GM13977 (cell line): ENCODE measurements at regions not wholly inside any gene's neighbourhood (a gene's known extent, or its start where the extent isn't known, plus 50 kb on each side); places are given as distances from the start of the nearest gene placed in this dataset.

ENCODE experiments used
- DNase-seq: peaks from one replicate; pipeline ENCODE4 v3.0.0; 2012; ENCODE audit warnings: low spot score
- CTCF ChIP-seq: IDR thresholded peaks from 2 replicates; pipeline ENCODE4 v1.5.1; 2012; ENCODE audit warnings: mild to moderate bottlenecking, control low read depth; ENCODE audit not compliant: insufficient read depth; ENCODE audit errors: extremely low read depth, missing control alignments
- in situ Hi-C: fragments of 300-500 bp; cut with MboI; formaldehyde crosslinking; loops from one replicate; pipeline ENCODE4 v1.12.0; 2022; ENCODE audit warnings: low sequenced_read_pairs, low pct_unique_long_range_greater_than_20kb, mixed read lengths, inconsistent platforms; ENCODE audit not compliant: unreplicated experiment

DNA sequence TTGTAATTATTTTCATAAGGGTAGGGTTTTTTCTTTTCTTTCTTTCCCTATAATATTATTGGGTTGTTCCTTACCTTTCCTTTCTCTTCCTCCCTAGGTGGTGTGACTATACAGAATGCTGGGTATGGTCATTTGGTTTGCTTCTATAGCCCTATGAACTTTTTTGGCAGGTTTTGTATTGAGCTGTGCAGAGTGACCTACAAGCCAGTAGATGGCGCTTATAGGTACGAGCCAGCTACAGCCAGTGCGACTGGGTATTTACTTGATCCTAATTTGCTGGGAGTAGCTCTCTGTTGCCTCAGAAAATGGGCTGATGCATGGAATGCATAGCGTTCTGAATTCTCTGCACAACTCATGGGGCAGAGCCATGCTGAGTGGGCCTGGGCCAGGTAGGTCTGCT lies 423.3 kb downstream of the MAGEE1 start:
- in situ Hi-C loops, result no loop called here
- TF ChIP-seq CTCF, result peak; percentile 34
- DNase-seq, result no peak

DNA sequence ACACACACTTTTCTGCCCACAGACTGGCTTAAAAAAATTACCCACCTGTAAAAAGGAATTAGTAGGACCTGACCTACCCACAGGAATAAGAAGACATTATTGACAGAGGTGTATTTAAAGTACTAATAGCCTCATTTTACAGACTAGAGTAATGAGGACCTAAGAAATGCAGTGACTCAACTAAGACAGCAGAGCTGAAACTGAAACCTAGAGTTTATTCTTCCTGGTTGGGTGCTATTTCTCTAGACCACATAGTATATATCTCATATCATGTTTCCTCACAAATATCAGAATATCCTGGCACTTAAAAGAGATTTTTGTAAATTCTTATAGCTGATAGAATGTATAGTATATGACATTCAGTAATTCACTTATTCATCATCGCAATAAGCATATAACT lies 435.0 kb downstream of the MAGEE1 start:
- no peak for DNase-seq
- no peak for TF ChIP-seq CTCF
- in situ Hi-C loops, result no loop called here

GRCh38 chrX:76893930-76894329 lies 466.4 kb downstream of the MAGEE1 start:
- in situ Hi-C loops, result no loop called here
- no peak for TF ChIP-seq CTCF
- DNase-seq, result no peak

DNA sequence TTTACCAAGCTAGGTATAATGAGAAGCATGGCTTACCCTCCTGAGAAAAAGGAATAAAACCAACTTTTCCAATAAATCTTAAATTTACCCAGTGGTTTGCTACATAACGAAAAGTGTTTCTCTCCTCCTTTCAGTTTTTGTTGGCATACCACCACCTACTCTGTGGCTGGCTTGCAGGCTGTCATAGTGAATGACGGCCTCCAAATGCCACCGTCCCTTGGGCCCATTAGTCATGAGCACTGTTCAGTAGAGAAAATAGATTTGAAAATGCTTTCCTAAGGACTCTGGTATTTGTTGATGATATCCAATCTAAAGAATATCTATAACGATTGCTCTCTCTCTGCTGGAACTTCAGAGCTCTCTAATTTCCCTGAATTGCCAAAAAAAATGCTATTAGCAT lies 488.3 kb downstream of the MAGEE1 start:
- DNase-seq, result no peak
- in situ Hi-C loops, result no loop called here
- no peak for TF ChIP-seq CTCF

DNA sequence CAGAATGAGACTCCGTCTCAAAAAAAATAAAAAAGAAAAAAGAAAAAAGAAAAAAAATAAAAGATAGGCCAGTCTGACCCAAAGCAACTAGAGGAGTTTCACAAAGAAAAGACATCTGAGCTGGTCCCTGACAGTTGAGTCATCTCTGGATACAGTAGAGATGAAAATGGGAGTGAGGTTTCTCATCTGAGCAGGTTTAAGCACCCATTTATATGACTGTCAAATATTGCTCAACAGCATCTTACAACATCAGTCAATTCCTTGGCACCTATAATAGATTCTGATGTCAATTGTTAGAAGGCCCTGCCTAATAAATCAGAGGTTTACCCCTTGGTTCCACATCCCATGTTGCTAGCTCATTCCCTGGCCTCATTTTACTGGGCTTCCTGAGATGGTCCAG lies 490.5 kb downstream of the MAGEE1 start:
- no peak for DNase-seq
- in situ Hi-C loops, result no loop called here
- TF ChIP-seq CTCF, result no peak

- no peak for TF ChIP-seq CTCF
- in situ Hi-C loops, result no loop called here
- no peak for DNase-seq
Observed at GRCh38 chrX:76919761-76920160, 492.3 kb downstream of the MAGEE1 start.

DNA sequence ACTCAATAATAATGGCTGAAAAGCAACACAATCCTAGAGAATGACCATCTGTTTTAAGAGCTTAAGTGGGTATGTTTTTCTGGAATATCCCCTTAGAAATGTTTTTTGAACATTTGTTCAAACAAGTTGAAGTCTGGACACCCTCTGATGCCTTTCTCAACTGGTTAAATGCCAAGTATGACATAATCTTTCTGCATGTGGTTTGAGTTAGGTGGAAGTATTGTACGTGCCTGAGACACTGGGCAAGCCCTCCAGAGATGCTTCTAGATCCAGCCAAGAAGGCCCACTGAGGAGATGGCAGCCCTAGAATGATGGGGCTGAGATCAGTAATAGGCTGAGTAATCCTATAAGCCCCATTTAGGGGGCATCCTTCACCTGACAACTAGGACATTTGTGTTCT lies 493.1 kb downstream of the MAGEE1 start:
- TF ChIP-seq CTCF, result no peak
- DNase-seq, result no peak
- in situ Hi-C loops, result no loop called here
